ENCODE measurements at regions not wholly inside any gene's neighbourhood (a gene's known extent, or its start where the extent isn't known, plus 50 kb on each side); places are given as distances from the start of the nearest gene placed in this dataset.

- DNase-seq (ENCODE audit: extremely low read depth, low read depth), result no peak
- no peak for TF ChIP-seq CTCF (IDR thresholded peaks at IDR 0.05; ENCODE audit: low read depth, low read length, missing control alignments)
These were observed 115.8 kb downstream of the NUFIP1 start for GRCh38 chr13:44873461-44873860.

GRCh38 chr13:44872751-44873150 is 116.5 kb downstream of the NUFIP1 start:
- no peak for DNase-seq (ENCODE audit: extremely low read depth, low read depth)
- no peak overlapping the region for H3K4me3 ChIP-seq (replicated peaks; ENCODE audit: low read depth, low read length)
- no peak for TF ChIP-seq CTCF (IDR thresholded peaks at IDR 0.05; ENCODE audit: low read depth, low read length, missing control alignments)

More at GRCh38 chr13:44873461-44873860, 115.8 kb downstream of the NUFIP1 start:
- no peak overlapping the region for H3K4me3 ChIP-seq (replicated peaks; ENCODE audit: low read depth, low read length)

- no peak for DNase-seq (ENCODE audit: extremely low read depth, low read depth)
- peak; percentile 7 for TF ChIP-seq CTCF (IDR thresholded peaks at IDR 0.05; ENCODE audit: low read depth, low read length, missing control alignments)
These were observed 118.8 kb downstream of the NUFIP1 start for GRCh38 chr13:44870456-44870929.

GRCh38 chr13:44869167-44869566 is 120.1 kb downstream of the NUFIP1 start:
- no peak for DNase-seq (ENCODE audit: extremely low read depth, low read depth)
- no peak for TF ChIP-seq CTCF (IDR thresholded peaks at IDR 0.05; ENCODE audit: low read depth, low read length, missing control alignments)
- H3K4me3 ChIP-seq (replicated peaks; ENCODE audit: low read depth, low read length), result no peak overlapping the region

More at GRCh38 chr13:44870456-44870929, 118.8 kb downstream of the NUFIP1 start:
- no peak overlapping the region for H3K4me3 ChIP-seq (replicated peaks; ENCODE audit: low read depth, low read length)

- no peak for DNase-seq (ENCODE audit: extremely low read depth, low read depth)
- TF ChIP-seq CTCF (IDR thresholded peaks at IDR 0.05; ENCODE audit: low read depth, low read length, missing control alignments), result no peak
- H3K4me3 ChIP-seq (replicated peaks; ENCODE audit: low read depth, low read length), result no peak overlapping the region
These were observed 120.9 kb downstream of the NUFIP1 start for GRCh38 chr13:44868397-44868796.

GRCh38 chr13:44867825-44868224 is 121.4 kb downstream of the NUFIP1 start:
- H3K4me3 ChIP-seq (replicated peaks; ENCODE audit: low read depth, low read length), result no peak overlapping the region
- no peak for TF ChIP-seq CTCF (IDR thresholded peaks at IDR 0.05; ENCODE audit: low read depth, low read length, missing control alignments)
- no peak for DNase-seq (ENCODE audit: extremely low read depth, low read depth)

GRCh38 chr13:44866411-44866911 is 122.8 kb downstream of the NUFIP1 start:
- H3K4me3 ChIP-seq (replicated peaks; ENCODE audit: low read depth, low read length), result no peak overlapping the region
- no peak for TF ChIP-seq CTCF (IDR thresholded peaks at IDR 0.05; ENCODE audit: low read depth, low read length, missing control alignments)
- no peak for DNase-seq (ENCODE audit: extremely low read depth, low read depth)
